Fibroblast of skin of scalp (primary cell): ENCODE measurements at regions not wholly inside any gene's neighbourhood (a gene's known extent, or its start where the extent isn't known, plus 50 kb on each side); places are given as distances from the start of the nearest gene placed in this dataset.

Experiments
- DNase-seq: peaks from one replicate; pipeline ENCODE4 v3.0.0-alpha.2; 2013

GRCh38 chr18:45384137-45384961 is 230.9 kb upstream of the SLC14A2 start:
- DNase-seq = peak; percentile 59

- DNase-seq = no peak
Measured at GRCh38 chr18:45384962-45385315, 230.3 kb upstream of the SLC14A2 start.

- DNase-seq = peak; percentile 42
Measured at GRCh38 chr18:45386041-45386655, 229.1 kb upstream of the SLC14A2 start.

- no peak for DNase-seq
Measured at GRCh38 chr18:45387229-45387628, 228.0 kb upstream of the SLC14A2 start.

- no peak for DNase-seq
Measured at GRCh38 chr18:45398448-45398847, 216.8 kb upstream of the SLC14A2 start.

GRCh38 chr18:45399146-45399545 is 216.1 kb upstream of the SLC14A2 start:
- no peak for DNase-seq

- DNase-seq = no peak
Measured at GRCh38 chr18:45399643-45400042, 215.6 kb upstream of the SLC14A2 start.

- peak; percentile 21 for DNase-seq
Measured at GRCh38 chr18:45402485-45403056, 212.7 kb upstream of the SLC14A2 start.

- DNase-seq = no peak
Measured at GRCh38 chr18:45403341-45404049, 211.8 kb upstream of the SLC14A2 start.

GRCh38 chr18:45408218-45408617 is 207.1 kb upstream of the SLC14A2 start:
- DNase-seq = no peak

- no peak for DNase-seq
Measured at GRCh38 chr18:45409971-45410370, 205.3 kb upstream of the SLC14A2 start.

- no peak for DNase-seq
Measured at GRCh38 chr18:45412577-45412976, 202.7 kb upstream of the SLC14A2 start.

- no peak for DNase-seq
Measured at GRCh38 chr18:45413180-45413836, 202.0 kb upstream of the SLC14A2 start.

GRCh38 chr18:45415614-45416013 is 199.7 kb upstream of the SLC14A2 start:
- no peak for DNase-seq

GRCh38 chr18:45416168-45416567 is 199.1 kb upstream of the SLC14A2 start:
- DNase-seq = no peak

- no peak for DNase-seq
Measured at GRCh38 chr18:45417392-45417791, 197.9 kb upstream of the SLC14A2 start.

GRCh38 chr18:45423659-45424058 is 191.6 kb upstream of the SLC14A2 start:
- no peak for DNase-seq

- DNase-seq = no peak
Measured at GRCh38 chr18:45430041-45430440, 185.2 kb upstream of the SLC14A2 start.

- DNase-seq = no peak
Measured at GRCh38 chr18:45435810-45436209, 179.5 kb upstream of the SLC14A2 start.

GRCh38 chr18:45437366-45437765 is 177.9 kb upstream of the SLC14A2 start:
- no peak for DNase-seq

GRCh38 chr18:45439851-45440645 is 175.2 kb upstream of the SLC14A2 start:
- DNase-seq = no peak
